GM19463 (cell line): ENCODE measurements at regions not wholly inside any gene's neighbourhood (a gene's known extent, or its start where the extent isn't known, plus 50 kb on each side); places are given as distances from the start of the nearest gene placed in this dataset.

ENCODE experiments used
- ATAC-seq: cut with Tn5 transposase; IDR thresholded peaks from one replicate; pipeline ENCODE4 v1.9.1; 2021; ENCODE audit warnings: mild to moderate bottlenecking, moderate library complexity; ENCODE audit not compliant: unreplicated experiment

GRCh38 chr7:11290863-11291262 is 317.2 kb downstream of the PHF14 start:
- ATAC-seq = no peak

DNA sequence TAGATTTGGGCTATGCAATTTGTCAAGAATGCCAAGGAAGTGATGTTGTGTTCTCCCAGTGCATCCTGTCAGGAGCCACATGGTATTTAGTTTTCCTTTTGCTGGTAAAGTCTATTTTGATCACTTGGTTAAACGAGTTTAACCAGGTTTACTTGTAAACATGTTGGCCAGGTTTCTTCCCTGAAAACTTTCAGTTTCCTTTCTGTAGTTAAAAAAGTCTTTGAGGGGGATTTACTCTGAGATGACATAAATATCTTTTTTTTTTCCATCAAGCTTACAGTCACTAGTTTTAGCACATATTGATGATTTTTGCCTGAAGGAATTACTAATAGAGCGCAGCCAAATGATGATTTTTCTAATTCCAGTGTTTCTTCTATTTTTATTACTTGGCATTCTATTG is 320.5 kb downstream of the PHF14 start:
- no peak for ATAC-seq

- ATAC-seq = no peak
These were observed 321.3 kb downstream of the PHF14 start for GRCh38 chr7:11294965-11295364.

- no peak for ATAC-seq
These were observed 323.5 kb downstream of the PHF14 start for GRCh38 chr7:11297126-11297625.

DNA sequence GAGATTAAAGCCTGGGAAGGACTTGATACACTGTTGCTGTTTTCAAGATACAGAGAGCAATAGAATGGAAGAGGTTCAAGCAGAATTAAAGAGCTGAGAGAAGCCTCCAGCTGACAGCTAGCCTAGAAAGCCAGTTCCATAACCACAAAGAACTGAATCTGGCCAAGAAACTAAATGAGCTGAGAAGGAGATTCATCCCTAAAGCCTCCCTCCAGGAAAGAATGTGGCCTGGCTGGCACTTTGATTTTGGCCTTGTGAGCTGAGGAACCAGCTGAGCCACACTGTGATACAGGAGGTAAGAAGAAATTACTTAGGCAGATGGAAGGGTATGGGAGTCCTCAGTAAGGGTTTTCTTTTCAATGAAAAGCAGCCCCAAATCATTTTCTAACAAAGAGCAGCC is 324.1 kb downstream of the PHF14 start:
- ATAC-seq = no peak

- no peak for ATAC-seq
These were observed 324.5 kb downstream of the PHF14 start for GRCh38 chr7:11298220-11298619.

DNA sequence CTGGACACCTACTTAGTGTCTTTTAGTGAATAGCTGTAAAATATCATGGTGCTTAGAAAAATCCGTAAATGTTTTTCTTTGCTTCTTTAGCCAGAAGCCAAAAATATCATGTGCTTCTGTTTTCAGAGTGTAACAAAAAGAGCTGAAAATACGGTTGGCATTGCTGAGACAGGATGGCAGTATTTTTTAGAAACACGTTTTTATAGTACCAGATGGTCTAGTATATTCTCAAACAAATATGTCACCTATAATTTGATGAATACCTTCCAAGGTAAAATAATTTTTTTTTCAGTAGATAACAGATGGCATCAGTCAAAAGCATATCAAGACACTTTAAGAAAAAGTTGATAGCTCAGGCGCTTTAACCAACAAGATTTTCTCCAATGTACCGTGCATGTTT is 326.6 kb downstream of the PHF14 start:
- ATAC-seq = no peak

GRCh38 chr7:11302121-11302520 is 328.4 kb downstream of the PHF14 start:
- ATAC-seq = no peak

- ATAC-seq = no peak
These were observed 340.1 kb downstream of the PHF14 start for GRCh38 chr7:11313801-11314200.

DNA sequence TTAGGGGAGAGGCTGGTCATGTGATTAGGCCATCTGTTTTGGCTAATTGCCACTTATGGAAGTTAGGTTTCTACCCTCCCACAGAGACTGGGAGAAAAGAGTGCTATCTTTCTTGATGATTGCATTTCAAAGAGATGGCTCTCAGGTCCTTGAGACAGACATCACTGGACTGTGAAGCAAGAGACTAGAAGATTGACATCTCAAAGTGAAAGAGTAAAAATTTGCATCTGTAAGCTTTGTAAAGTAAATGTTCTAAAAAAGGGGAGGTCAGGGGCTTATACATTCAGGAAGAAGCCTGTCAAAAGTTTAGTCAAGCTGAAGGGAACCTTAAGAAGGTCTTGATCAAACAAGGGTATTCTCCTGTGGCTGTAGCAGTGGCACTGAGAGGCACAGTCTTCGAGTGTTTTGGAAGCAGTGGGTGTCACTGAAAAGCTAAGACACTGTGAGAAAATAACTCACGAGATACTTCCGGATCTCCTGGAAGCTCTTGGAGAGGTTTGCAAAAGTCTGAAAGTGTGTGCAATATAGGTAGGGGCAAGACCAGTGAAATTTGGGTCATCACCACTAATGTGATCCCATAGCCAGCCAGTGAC is 342.1 kb downstream of the PHF14 start:
- peak; percentile 54 for ATAC-seq

- ATAC-seq = peak; percentile 36
These were observed 344.1 kb downstream of the PHF14 start for GRCh38 chr7:11317766-11318165.

GRCh38 chr7:11319491-11320274 is 346.0 kb downstream of the PHF14 start:
- ATAC-seq = no peak
